ENCODE measurements at regions not wholly inside any gene's neighbourhood (a gene's known extent, or its start where the extent isn't known, plus 50 kb on each side); places are given as distances from the start of the nearest gene placed in this dataset.

DNA sequence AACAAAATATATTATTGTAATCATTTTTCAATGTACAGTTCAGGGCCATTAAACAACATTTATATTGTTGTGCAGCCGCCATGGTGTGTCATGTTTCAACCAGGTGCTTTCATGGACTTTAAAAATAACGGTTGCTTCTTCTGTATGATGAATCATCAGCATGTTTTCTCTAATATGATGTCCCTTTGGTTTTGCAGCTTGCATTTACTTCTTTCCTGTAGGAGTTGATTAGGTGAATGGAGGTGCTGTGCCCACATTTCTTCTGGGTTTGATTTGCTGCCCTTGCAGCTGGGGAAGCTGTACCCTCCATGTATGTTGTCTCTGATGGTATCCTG is 54.9 kb upstream of the TULP4 start:
- Histone ChIP-seq H3K27ac (ENCODE audit: low read length) (no peak overlapping the region), H3K36me3 (ENCODE audit: control insufficient read depth, insufficient read depth, low read length) (no peaks in the 10 kb centered on the region), H3K27me3 (ENCODE audit: control insufficient read depth, insufficient read depth, low read length) (no peaks in the 10 kb centered on the region), H3K4me3 (ENCODE audit: low read depth in 2 of 2, low read length in 2 of 2) (no peak overlapping the region), H3K9me3 (ENCODE audit: control insufficient read depth, insufficient read depth, low read depth, low read length) (no peaks in the 10 kb centered on the region), H3K4me1 (ENCODE audit: control insufficient read depth, insufficient read depth, low read length) (no peaks in the 10 kb centered on the region)
- TF ChIP-seq POLR2AphosphoS5 (IDR thresholded peaks at IDR 0.05; ENCODE audit: low read depth, low read length) (no peak), TCF7L2 (IDR thresholded peaks at IDR 0.05; ENCODE audit: low read depth, low read length) (no peak), SIN3A (IDR thresholded peaks at IDR 0.05; ENCODE audit: borderline replicate concordance, insufficient read depth, low read depth, low read length) (no peak)
- TF ChIP-seq, protein P1, sequence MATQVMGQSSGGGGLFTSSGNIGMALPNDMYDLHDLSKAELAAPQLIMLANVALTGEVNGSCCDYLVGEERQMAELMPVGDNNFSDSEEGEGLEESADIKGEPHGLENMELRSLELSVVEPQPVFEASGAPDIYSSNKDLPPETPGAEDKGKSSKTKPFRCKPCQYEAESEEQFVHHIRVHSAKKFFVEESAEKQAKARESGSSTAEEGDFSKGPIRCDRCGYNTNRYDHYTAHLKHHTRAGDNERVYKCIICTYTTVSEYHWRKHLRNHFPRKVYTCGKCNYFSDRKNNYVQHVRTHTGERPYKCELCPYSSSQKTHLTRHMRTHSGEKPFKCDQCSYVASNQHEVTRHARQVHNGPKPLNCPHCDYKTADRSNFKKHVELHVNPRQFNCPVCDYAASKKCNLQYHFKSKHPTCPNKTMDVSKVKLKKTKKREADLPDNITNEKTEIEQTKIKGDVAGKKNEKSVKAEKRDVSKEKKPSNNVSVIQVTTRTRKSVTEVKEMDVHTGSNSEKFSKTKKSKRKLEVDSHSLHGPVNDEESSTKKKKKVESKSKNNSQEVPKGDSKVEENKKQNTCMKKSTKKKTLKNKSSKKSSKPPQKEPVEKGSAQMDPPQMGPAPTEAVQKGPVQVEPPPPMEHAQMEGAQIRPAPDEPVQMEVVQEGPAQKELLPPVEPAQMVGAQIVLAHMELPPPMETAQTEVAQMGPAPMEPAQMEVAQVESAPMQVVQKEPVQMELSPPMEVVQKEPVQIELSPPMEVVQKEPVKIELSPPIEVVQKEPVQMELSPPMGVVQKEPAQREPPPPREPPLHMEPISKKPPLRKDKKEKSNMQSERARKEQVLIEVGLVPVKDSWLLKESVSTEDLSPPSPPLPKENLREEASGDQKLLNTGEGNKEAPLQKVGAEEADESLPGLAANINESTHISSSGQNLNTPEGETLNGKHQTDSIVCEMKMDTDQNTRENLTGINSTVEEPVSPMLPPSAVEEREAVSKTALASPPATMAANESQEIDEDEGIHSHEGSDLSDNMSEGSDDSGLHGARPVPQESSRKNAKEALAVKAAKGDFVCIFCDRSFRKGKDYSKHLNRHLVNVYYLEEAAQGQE (IDR thresholded peaks at IDR 0.05; ENCODE audit: insufficient read depth in 1 of 2, low read depth in 2 of 2, low read length in 1 of 2) = no peak
- TF ChIP-seq, protein P2, sequence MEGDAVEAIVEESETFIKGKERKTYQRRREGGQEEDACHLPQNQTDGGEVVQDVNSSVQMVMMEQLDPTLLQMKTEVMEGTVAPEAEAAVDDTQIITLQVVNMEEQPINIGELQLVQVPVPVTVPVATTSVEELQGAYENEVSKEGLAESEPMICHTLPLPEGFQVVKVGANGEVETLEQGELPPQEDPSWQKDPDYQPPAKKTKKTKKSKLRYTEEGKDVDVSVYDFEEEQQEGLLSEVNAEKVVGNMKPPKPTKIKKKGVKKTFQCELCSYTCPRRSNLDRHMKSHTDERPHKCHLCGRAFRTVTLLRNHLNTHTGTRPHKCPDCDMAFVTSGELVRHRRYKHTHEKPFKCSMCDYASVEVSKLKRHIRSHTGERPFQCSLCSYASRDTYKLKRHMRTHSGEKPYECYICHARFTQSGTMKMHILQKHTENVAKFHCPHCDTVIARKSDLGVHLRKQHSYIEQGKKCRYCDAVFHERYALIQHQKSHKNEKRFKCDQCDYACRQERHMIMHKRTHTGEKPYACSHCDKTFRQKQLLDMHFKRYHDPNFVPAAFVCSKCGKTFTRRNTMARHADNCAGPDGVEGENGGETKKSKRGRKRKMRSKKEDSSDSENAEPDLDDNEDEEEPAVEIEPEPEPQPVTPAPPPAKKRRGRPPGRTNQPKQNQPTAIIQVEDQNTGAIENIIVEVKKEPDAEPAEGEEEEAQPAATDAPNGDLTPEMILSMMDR (IDR thresholded peaks at IDR 0.05) = no peak
- no TSS peak for BruUV-seq (replicated peaks)
- no peak for ATAC-seq
- CTCF ChIA-PET = no interaction called here
- in situ Hi-C loops (cut with HindIII; ENCODE audit: low pct_unique_long_range_greater_than_20kb, low sequenced_read_pairs) (no loop called here), intact Hi-C loops (cut with micrococcal nuclease; ENCODE audit: unreplicated experiment) (no loop called here)
- POLR2A ChIA-PET = no interaction called here
- no peak for DNase-seq (ENCODE audit: low read depth, low spot score)

DNA sequence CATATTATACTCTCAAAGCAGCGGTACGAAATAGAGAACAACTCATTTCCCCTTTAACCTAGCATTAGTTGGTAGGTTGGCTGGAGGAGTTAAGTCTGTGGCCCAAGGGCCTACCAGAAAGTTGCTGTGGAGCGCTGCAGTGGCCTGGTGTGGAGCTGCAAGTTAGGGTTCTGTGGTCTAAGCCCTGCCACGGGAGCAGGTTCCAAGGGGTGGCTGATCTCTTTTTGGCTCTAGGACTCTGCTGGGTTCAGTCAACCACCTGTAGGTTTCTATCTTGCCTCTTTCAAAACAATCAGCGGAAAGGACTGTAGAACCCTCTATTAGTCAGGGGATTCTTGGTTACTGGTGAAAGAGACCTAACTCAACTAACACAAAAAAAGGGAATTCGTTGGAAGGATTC is 54.5 kb upstream of the TULP4 start:
- H3K36me3 ChIP-seq (ENCODE audit: control insufficient read depth, insufficient read depth, low read length) = no peaks in the 10 kb centered on the region
- H3K4me1 ChIP-seq (ENCODE audit: control insufficient read depth, insufficient read depth, low read length) = no peaks in the 10 kb centered on the region
- TF ChIP-seq, protein P2 (IDR thresholded peaks at IDR 0.05) = no peak
- TF ChIP-seq TCF7L2 (IDR thresholded peaks at IDR 0.05; ENCODE audit: low read depth, low read length) = no peak
- TF ChIP-seq, protein P1 (IDR thresholded peaks at IDR 0.05; ENCODE audit: insufficient read depth in 1 of 2, low read depth in 2 of 2, low read length in 1 of 2) = no peak
- TF ChIP-seq SIN3A (IDR thresholded peaks at IDR 0.05; ENCODE audit: borderline replicate concordance, insufficient read depth, low read depth, low read length) = no peak
- TF ChIP-seq POLR2AphosphoS5 (IDR thresholded peaks at IDR 0.05; ENCODE audit: low read depth, low read length) = no peak
- in situ Hi-C loops (cut with HindIII; ENCODE audit: low pct_unique_long_range_greater_than_20kb, low sequenced_read_pairs) (no loop called here), intact Hi-C loops (cut with micrococcal nuclease; ENCODE audit: unreplicated experiment) (no loop called here)
- H3K27me3 ChIP-seq (ENCODE audit: control insufficient read depth, insufficient read depth, low read length) = no peaks in the 10 kb centered on the region
- POLR2A ChIA-PET = no interaction called here
- no peak overlapping the region for H3K4me3 ChIP-seq (ENCODE audit: low read depth in 2 of 2, low read length in 2 of 2)
- no peaks in the 10 kb centered on the region for H3K9me3 ChIP-seq (ENCODE audit: control insufficient read depth, insufficient read depth, low read depth, low read length)
- no peak for DNase-seq (ENCODE audit: low read depth, low spot score)
- BruUV-seq (replicated peaks) = no TSS peak
- ATAC-seq = no peak
- no peak overlapping the region for H3K27ac ChIP-seq (ENCODE audit: low read length)
- CTCF ChIA-PET = no interaction called here

All from Panc1 (cell line).